ENCODE measurements at regions not wholly inside any gene's neighbourhood (a gene's known extent, or its start where the extent isn't known, plus 50 kb on each side); places are given as distances from the start of the nearest gene placed in this dataset.

GRCh38 chr2:14967729-14968128 lies 335.2 kb downstream of the LRATD1 start:
- H3K36me3 Mint-ChIP-seq: no peaks in the 10 kb centered on the region
- H3K79me2 ChIP-seq (ENCODE audit: insufficient read depth, low read length): no peaks in the 10 kb centered on the region
- H3K4me1 ChIP-seq (ENCODE audit: control insufficient read depth in 1 of 2, insufficient read depth in 2 of 2, low read length in 2 of 2): no peaks in the 10 kb centered on the region

DNA sequence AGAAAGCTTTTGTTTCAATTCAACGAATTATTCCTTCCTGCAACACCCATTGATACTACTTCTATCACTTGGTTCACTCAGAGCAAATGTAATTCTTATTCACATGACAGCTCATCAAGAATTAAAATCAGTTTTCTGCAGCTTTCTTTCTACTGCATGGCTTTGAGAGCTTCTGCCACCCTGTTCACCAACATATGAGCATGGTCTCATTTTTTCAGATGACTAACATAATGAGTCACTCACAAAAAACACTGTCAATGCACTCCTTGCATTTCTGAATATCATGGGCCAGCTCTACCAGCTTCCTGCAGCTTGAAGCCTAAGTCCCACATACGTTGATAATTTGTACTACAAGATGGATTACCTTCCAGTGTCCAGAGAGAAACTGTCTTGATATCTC lies 342.9 kb downstream of the LRATD1 start:
- no peaks in the 10 kb centered on the region for H3K36me3 ChIP-seq (replicated peaks in 1 of 2; ENCODE audit: control insufficient read depth in 1 of 2, insufficient read depth in 2 of 2, low read length in 2 of 2)
- Mint-ChIP-seq H3K4me1 (no peaks in the 10 kb centered on the region), H3K27me3 (ENCODE audit: low read depth in 3 of 3) (peaks cover 0 to 2% (median 0%) of the 10 kb centered on the region in 3 donors), H3K4me3 (no peak overlapping the region), H3K36me3 (no peaks in the 10 kb centered on the region), H3K27ac (no peak overlapping the region), H3K9me3 (peaks cover 0 to 3% (median 2%) of the 10 kb centered on the region in 7 donors)
- WGBS (ENCODE audit: insufficient coverage): no CpG with 5 or more reads among the region's 2 CpGs
- H2AFZ ChIP-seq (ENCODE audit: insufficient read depth, low read depth, low read length, poor library complexity, severe bottlenecking): no peak overlapping the region
- no peak overlapping the region for H3K4me3 ChIP-seq (replicated peaks in 1 of 3; ENCODE audit: low read depth in 2 of 3, low read length in 3 of 3)
- H3K79me2 ChIP-seq (ENCODE audit: insufficient read depth, low read length): no peaks in the 10 kb centered on the region
- TF ChIP-seq, protein P1, sequence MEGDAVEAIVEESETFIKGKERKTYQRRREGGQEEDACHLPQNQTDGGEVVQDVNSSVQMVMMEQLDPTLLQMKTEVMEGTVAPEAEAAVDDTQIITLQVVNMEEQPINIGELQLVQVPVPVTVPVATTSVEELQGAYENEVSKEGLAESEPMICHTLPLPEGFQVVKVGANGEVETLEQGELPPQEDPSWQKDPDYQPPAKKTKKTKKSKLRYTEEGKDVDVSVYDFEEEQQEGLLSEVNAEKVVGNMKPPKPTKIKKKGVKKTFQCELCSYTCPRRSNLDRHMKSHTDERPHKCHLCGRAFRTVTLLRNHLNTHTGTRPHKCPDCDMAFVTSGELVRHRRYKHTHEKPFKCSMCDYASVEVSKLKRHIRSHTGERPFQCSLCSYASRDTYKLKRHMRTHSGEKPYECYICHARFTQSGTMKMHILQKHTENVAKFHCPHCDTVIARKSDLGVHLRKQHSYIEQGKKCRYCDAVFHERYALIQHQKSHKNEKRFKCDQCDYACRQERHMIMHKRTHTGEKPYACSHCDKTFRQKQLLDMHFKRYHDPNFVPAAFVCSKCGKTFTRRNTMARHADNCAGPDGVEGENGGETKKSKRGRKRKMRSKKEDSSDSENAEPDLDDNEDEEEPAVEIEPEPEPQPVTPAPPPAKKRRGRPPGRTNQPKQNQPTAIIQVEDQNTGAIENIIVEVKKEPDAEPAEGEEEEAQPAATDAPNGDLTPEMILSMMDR (IDR thresholded peaks at IDR 0.05): no peak
- no peaks in the 10 kb centered on the region for H3K27me3 ChIP-seq (ENCODE audit: control insufficient read depth in 2 of 2, insufficient read depth in 2 of 2, low read length in 2 of 2)
- H3K9me3 ChIP-seq (replicated peaks in 1 of 2; ENCODE audit: control insufficient read depth in 1 of 2, insufficient read depth in 1 of 2, low read length in 2 of 2): no peaks in the 10 kb centered on the region
- no peak for DNase-seq
- H4K20me1 ChIP-seq (ENCODE audit: insufficient read depth, low read length): no peaks in the 10 kb centered on the region
- H3K4me1 ChIP-seq (ENCODE audit: control insufficient read depth in 1 of 2, insufficient read depth in 2 of 2, low read length in 2 of 2): no peaks in the 10 kb centered on the region
- H3K4me2 ChIP-seq (replicated peaks; ENCODE audit: extremely low read depth, low read length, poor library complexity, severe bottlenecking): no peak overlapping the region
- intact Hi-C loops (cut with micrococcal nuclease): no loop called here
- no peak overlapping the region for H3K9ac ChIP-seq (ENCODE audit: insufficient read depth, low read length, poor library complexity, severe bottlenecking)
- H3K27ac ChIP-seq (ENCODE audit: low read depth in 1 of 2, low read length in 2 of 2): no peak overlapping the region

More at GRCh38 chr2:14967729-14968128, 335.2 kb downstream of the LRATD1 start:
- no peak overlapping the region for H3K27ac Mint-ChIP-seq
- Histone ChIP-seq H3K4me3 (replicated peaks in 1 of 3; ENCODE audit: low read depth in 2 of 3, low read length in 3 of 3) (no peak overlapping the region), H3K4me2 (replicated peaks; ENCODE audit: extremely low read depth, low read length, poor library complexity, severe bottlenecking) (no peak overlapping the region), H3K9ac (ENCODE audit: insufficient read depth, low read length, poor library complexity, severe bottlenecking) (no peak overlapping the region), H3K27ac (ENCODE audit: low read depth in 1 of 2, low read length in 2 of 2) (no peak overlapping the region), H3K36me3 (replicated peaks in 1 of 2; ENCODE audit: control insufficient read depth in 1 of 2, insufficient read depth in 2 of 2, low read length in 2 of 2) (no peaks in the 10 kb centered on the region), H3K27me3 (ENCODE audit: control insufficient read depth in 2 of 2, insufficient read depth in 2 of 2, low read length in 2 of 2) (no peaks in the 10 kb centered on the region), H3K9me3 (replicated peaks in 1 of 2; ENCODE audit: control insufficient read depth in 1 of 2, insufficient read depth in 1 of 2, low read length in 2 of 2) (no peaks in the 10 kb centered on the region), H2AFZ (ENCODE audit: insufficient read depth, low read depth, low read length, poor library complexity, severe bottlenecking) (no peak overlapping the region), H4K20me1 (ENCODE audit: insufficient read depth, low read length) (no peaks in the 10 kb centered on the region)
- H3K4me3 Mint-ChIP-seq: no peak overlapping the region
- peaks cover 0 to 2% (median 0%) of the 10 kb centered on the region in 3 donors for H3K27me3 Mint-ChIP-seq (ENCODE audit: low read depth in 3 of 3)
- TF ChIP-seq, protein P1 (IDR thresholded peaks at IDR 0.05): no peak
- H3K4me1 Mint-ChIP-seq: no peaks in the 10 kb centered on the region
- H3K9me3 Mint-ChIP-seq: peaks cover 0 to 2% (median 0%) of the 10 kb centered on the region in 7 donors
- no CpG with 5 or more reads among the region's 2 CpGs for WGBS (ENCODE audit: insufficient coverage)
- intact Hi-C loops (cut with micrococcal nuclease): no loop called here
- no peak for DNase-seq
